Upper lobe of left lung (tissue), 4 donors: ENCODE measurements at regions not wholly inside any gene's neighbourhood (a gene's known extent, or its start where the extent isn't known, plus 50 kb on each side); places are given as distances from the start of the nearest gene placed in this dataset.

ENCODE experiments used
- POLR2A ChIP-seq, 4 donors: fragments of 450-650 bp; IDR thresholded peaks; one replicate each; pipeline ENCODE4 v1.5.1; 2016 to 2017; ENCODE audit warnings: antibody characterized with exemption in 4 of 4, mild to moderate bottlenecking in 2 of 4
- TF ChIP-seq, protein P1 (sequence below), 6 experiments: fragments of 450-650 bp in 4 of 6; fragments of 200-600 bp in 2 of 6; sonication (generic) in 2 of 6; IDR thresholded peaks; one replicate each; pipeline ENCODE4 v1.5.1; 2016 to 2019; ENCODE audit warnings: antibody characterized with exemption in 6 of 6

DNA sequence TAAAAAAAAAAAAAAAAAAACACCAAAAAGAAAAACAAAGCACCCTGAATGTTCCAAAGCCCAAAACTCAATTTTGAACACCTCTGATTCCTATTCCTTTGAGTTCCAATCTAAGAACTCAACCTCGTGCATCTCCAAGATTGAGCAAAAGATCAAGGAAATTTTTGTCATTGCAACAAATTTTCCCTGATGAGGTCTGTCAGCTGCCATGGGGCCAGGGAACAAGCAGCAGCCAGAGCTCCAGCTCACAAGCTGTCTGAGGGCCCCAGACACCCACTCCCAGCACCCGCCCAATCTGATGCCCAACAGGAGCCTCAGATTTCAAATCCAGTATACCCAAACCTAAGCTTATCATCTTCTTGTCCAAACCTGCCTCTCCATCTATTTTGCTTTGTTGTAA, 87.6 kb upstream of the ACP3 start:
- TF ChIP-seq, protein P1, sequence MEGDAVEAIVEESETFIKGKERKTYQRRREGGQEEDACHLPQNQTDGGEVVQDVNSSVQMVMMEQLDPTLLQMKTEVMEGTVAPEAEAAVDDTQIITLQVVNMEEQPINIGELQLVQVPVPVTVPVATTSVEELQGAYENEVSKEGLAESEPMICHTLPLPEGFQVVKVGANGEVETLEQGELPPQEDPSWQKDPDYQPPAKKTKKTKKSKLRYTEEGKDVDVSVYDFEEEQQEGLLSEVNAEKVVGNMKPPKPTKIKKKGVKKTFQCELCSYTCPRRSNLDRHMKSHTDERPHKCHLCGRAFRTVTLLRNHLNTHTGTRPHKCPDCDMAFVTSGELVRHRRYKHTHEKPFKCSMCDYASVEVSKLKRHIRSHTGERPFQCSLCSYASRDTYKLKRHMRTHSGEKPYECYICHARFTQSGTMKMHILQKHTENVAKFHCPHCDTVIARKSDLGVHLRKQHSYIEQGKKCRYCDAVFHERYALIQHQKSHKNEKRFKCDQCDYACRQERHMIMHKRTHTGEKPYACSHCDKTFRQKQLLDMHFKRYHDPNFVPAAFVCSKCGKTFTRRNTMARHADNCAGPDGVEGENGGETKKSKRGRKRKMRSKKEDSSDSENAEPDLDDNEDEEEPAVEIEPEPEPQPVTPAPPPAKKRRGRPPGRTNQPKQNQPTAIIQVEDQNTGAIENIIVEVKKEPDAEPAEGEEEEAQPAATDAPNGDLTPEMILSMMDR (IDR thresholded peaks at IDR 0.05) = no peak
- no peak for TF ChIP-seq POLR2A (IDR thresholded peaks at IDR 0.05)
